LHCN-M2 (cell line): ENCODE measurements at regions not wholly inside any gene's neighbourhood (a gene's known extent, or its start where the extent isn't known, plus 50 kb on each side); places are given as distances from the start of the nearest gene placed in this dataset.
"Not testable (repeated sequence)": the region's sequence is repeated elsewhere in the genome, so short reads cannot be mapped to it uniquely, and the experiment has no call there.

ENCODE experiments used
- DNase-seq: peaks from one replicate; pipeline ENCODE4 v3.0.0-alpha.2; 2012; ENCODE audit warnings: low read depth

DNA sequence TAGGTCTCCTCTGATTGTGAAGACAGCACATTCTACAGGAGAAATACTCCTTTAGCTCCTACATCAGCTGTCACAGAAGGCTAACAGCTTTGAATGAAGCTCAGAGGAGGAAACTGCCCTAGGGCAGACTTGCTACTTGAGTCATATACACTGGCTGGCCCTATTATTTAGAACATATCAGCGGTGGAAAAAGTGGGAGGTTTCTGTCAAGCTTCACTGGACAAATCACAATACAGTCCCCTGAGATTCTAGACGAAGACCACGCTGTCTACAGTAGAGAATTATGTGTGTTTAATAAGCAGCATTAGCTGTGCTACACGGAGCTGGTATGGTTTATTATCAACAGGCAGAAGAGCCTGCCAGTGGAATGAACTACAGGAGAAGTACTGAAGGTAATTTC, 230.9 kb upstream of the FSIP2 start:
- no peak for DNase-seq

GRCh38 chr2:185510060-185510459, 228.5 kb upstream of the FSIP2 start:
- DNase-seq = no peak

- DNase-seq = no peak
Measured at GRCh38 chr2:185511925-185512324, 226.7 kb upstream of the FSIP2 start.

DNA sequence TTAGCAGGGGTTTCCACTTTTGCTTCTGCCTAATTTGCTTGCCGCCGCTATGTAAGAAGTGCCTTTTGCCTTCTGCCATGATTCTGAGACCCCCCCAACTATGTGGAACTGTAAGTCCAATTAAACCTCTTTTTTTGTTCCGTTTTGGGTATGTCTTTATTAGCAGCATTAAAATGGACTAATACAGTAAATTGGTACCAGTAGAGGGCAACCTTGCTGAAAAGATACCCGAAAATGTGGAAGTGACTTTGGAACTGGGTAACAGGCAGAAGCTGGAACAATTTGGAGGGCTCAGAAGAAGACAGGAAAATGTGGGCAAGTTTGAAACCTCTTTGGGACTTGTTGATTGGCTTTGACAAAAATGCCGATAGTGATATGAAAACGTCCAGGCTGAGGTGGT, 216.1 kb upstream of the FSIP2 start:
- no peak for DNase-seq

DNA sequence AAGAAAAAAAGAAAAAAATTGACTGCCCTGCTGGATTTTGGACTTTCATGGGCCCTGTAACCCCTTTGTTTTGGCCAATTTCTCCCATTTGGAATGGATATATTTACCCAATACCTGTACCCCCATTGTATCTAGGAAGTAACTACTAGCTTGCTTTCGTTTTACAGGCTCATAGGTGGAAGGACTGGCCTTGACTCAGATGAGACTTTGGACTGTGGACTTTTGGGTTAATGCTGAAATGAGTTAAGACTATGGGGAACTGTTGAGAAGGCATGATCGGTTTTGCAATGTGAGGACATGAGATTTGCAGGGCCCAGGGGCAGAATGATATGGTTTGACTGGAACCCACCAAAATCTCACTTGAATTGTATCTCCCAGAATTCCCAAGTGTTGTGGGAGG, 214.4 kb upstream of the FSIP2 start:
- not testable (repeated sequence) for DNase-seq

DNA sequence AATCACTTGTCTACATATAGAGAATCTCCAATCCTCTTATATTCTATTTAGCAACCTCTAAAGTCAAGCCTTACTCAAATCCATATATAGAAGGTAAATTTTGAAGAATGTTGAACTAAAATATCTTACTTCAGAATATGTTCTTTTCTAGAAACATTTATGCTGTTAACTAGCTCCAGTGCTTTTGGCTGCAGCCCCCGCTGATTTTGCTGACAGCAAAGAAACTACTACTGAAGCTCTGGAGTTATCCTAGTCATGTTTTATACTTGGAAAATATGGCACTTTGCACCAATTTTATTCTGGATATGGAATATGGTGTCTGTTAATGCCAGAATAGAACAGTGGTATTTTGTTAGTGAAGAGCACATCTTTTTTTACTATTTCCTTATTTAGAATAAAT, 212.4 kb upstream of the FSIP2 start:
- DNase-seq = no peak

DNA sequence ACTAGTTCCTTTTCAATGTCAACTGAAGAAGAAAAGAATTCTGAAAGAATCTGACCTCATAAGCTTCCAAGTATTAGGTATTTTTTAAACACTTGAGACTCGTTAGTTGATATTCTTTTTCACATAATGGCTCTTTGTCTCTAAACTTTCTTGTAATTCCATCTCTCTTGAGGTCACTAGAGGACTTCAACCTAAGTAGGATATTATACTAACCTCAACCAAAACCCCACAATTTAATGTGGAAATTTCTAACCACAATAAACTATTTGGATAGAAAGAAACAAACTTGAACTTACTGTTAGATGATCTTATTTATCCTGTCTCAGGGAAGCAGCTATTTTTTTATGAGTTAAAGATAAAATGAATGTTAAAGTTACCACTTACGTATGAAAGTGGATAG, 206.9 kb upstream of the FSIP2 start:
- DNase-seq = peak; percentile 60

GRCh38 chr2:185537689-185538088, 200.9 kb upstream of the FSIP2 start:
- no peak for DNase-seq

- DNase-seq = no peak
Measured at GRCh38 chr2:185567196-185567595, 171.4 kb upstream of the FSIP2 start.

DNA sequence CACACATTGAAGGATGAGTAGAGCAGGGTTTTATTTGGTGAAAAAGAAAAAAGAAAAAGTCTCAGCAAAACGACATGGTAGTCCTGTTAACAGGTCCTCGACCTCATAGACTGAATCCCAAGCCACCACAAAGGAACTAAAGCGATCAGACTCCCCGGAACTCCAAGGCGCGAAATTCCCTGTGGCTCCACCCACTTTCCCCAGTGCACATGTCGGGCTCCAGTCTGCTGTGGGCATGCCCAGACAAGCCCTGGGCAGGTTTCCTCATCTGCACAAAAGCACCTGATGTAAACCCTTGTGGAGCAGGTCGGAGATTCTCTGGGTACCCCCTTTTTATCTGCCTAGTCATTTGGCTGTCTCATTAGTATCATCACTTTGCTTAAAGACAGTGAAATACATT, 170.7 kb upstream of the FSIP2 start:
- DNase-seq = no peak

DNA sequence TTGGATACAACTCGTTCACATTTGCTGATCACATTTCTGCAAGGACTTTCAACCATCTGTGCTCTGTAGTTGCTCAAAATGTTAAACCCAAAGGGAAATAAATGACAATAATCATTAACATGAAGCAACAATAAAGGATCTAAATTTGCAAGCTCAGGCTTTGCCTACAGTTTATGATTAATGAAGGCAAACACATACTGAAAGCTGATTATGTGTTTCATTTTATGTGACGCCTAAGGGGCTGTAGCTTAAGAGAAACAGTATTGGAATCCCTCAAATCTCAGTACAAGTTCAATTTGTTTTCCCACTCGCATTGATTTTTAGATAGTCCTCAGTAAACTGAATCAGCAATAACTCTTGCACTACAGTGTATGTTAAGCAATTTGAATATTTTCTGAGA, 160.3 kb upstream of the FSIP2 start:
- no peak for DNase-seq

GRCh38 chr2:185583058-185583816, 155.4 kb upstream of the FSIP2 start:
- peak; percentile 98 for DNase-seq

DNA sequence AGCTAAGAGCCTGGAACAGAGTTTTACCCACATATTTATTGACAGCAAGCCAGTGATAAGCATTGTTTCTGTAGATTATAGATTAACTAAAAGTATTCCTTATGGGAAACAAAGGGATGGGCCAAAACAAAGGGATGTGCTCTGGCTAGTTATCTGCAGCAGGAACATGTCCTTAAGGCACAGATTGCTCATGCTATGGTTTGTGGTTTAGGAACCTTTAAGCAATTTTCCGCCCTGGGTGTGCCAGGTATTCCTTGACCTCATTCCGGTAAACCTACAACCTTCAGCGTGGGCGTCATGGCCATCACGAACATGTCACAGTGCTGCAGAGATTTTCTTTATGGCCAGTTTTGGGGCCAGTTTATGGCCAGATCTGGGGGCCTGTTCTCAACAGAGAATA, 153.4 kb upstream of the FSIP2 start:
- not testable (repeated sequence) for DNase-seq

- DNase-seq = not testable (repeated sequence)
Measured at GRCh38 chr2:185591276-185591675, 147.3 kb upstream of the FSIP2 start.

GRCh38 chr2:185607945-185608344, 130.7 kb upstream of the FSIP2 start:
- DNase-seq = no peak

DNA sequence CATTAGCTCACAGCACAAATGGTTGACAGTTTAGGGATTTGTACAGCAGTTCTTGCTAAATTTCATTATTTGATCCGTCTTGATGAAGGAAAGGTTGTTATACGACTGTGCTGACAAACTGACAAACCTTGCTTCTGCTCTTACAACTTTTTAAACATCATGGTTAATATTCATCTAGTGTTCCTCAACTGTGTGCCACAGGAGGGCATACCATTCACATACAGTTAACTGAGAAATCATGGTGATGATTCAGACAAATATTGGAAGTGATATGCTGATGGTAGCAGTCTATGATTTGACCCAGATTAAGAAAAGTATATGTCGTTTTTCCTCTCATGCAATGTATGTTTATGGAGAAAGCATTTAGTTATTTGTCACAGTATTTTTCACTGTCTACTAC, 129.8 kb upstream of the FSIP2 start:
- peak; percentile 65 for DNase-seq

GRCh38 chr2:185610301-185610700, 128.3 kb upstream of the FSIP2 start:
- no peak for DNase-seq

- DNase-seq = peak; percentile 57
Measured at GRCh38 chr2:185618625-185619024, 120.0 kb upstream of the FSIP2 start.

DNA sequence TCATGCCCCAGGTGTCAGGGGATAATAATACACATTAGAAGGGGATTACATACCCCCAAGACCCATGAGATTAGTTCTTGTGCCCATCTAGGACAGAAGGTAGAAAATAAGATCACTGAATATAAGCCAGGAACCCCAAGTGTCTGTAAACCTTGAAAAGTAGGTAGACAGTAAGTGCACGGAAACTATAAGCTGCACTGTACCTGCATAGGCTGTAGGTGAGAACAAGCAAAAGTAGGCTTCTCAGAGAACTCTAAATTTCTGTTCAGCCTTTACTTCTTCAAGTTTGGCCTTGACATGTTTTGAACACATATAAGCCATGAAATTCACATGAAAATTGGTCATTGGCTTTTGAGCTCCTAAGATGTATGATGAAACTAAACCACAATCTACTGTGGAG, 113.0 kb upstream of the FSIP2 start:
- DNase-seq = no peak

GRCh38 chr2:185628985-185629384, 109.6 kb upstream of the FSIP2 start:
- DNase-seq = no peak

GRCh38 chr2:185633621-185634020, 105.0 kb upstream of the FSIP2 start:
- no peak for DNase-seq

DNA sequence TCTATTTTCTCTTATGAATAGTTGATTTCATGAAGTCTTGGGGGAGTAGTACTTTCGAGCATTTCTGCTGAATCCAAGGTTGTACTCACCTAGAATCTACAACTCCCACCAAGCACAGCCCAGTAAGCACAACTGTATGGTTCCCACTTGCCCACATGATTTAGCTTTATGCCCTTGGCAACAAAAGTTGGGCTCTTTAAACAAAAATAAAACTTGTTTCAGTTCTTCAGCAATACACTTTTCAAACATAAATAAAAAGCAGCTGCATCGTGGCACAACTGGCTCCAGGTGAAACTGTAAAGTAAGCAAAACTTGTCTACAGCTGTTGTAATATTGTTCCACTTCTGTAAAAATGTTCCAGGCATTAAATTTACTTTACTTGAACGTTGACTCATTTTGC, 99.8 kb upstream of the FSIP2 start:
- no peak for DNase-seq

- no peak for DNase-seq
Measured at GRCh38 chr2:185640588-185640987, 98.0 kb upstream of the FSIP2 start.

DNA sequence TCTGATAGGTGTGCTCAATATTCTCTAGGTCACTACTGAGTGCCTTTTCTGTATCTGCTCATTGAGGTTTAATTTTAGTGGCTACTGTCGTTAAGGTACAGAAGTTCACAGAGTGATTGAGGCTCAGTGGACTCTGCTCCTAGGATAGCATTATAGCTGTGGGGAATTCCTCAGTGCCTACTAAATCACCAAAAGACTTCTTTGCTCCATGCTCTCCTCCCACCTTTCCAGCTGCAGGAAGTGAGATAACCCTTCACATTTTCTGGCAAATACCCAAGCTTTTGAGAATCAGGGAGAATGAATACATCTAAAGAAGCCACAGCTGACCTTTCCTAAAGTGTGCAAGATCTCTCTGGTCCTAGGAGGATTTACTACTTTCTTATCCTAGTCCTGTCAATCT, 95.2 kb upstream of the FSIP2 start:
- no peak for DNase-seq
